GM23248 (cell line): ENCODE measurements at regions not wholly inside any gene's neighbourhood (a gene's known extent, or its start where the extent isn't known, plus 50 kb on each side); places are given as distances from the start of the nearest gene placed in this dataset.

ENCODE experiments used
- EZH2 ChIP-seq: fragments of 200-600 bp; sonication (generic); IDR thresholded peaks from 2 replicates; pipeline ENCODE4 v1.6.1; 2018; ENCODE audit warnings: antibody characterized with exemption, mild to moderate bottlenecking; ENCODE audit not compliant: insufficient read depth, poor library complexity, severe bottlenecking
- EZH2phosphoT487 ChIP-seq: fragments of 200-600 bp; sonication (generic); IDR thresholded peaks from 2 replicates; pipeline ENCODE4 v1.6.1; 2018; ENCODE audit warnings: antibody characterized with exemption, moderate library complexity, mild to moderate bottlenecking, low read depth; ENCODE audit not compliant: insufficient read depth

DNA sequence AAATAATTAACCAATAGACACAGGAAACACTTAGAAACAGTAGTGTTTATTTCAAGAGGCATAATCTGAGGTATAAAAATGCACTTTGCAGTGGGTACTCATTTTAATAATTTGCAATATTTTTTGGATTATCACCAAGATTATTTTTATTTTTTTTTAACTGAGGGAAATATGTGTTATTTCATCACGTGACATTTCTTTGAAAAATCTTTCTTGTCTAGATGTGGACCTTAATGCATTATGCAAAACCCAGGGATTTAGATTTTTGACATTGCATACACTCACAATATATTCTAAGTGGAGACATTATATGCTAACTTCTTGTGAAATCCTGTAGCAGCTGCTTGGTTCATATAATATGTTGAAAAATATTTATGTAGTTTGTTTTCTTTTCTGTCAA lies 260.4 kb upstream of the MEIS2 start:
- TF ChIP-seq EZH2phosphoT487 (no peak), EZH2 (no peak)
